GM12878 (cell line): ENCODE measurements at regions not wholly inside any gene's neighbourhood (a gene's known extent, or its start where the extent isn't known, plus 50 kb on each side); places are given as distances from the start of the nearest gene placed in this dataset.

Source experiments
- CBX5 ChIP-seq: sonication (generic); IDR thresholded peaks from 2 replicates; pipeline ENCODE4 v1.6.1; 2016; ENCODE audit warnings: low read depth, moderate library complexity, mild to moderate bottlenecking, inconsistent platforms
- CTCF ChIP-seq, 3 experiments: IDR thresholded peaks in 2 of 3; conservative IDR thresholded peaks in 1 of 3; 2 replicates each; pipeline ENCODE4 v1.5.1; 2011; ENCODE audit warnings: low read depth in 3 of 3, low read length in 3 of 3, mild to moderate bottlenecking in 3 of 3, control low read depth in 2 of 3, moderate library complexity in 2 of 3, inconsistent platforms in 1 of 3, mixed read lengths in 1 of 3; ENCODE audit not compliant: control insufficient read depth in 2 of 3, insufficient read depth in 1 of 3; ENCODE audit errors: extremely low read depth in 1 of 3
- ETV6 ChIP-seq, 2 experiments: fragments of 450-650 bp in 1 of 2; IDR thresholded peaks in 1 of 2; conservative IDR thresholded peaks in 1 of 2; 2 replicates each; pipeline ENCODE4 v1.6.1; 2014; ENCODE audit warnings: antibody characterized with exemption in 1 of 2, borderline replicate concordance in 1 of 2, low read depth in 1 of 2, mild to moderate bottlenecking in 1 of 2, moderate library complexity in 1 of 2
- POLR2A ChIP-seq: IDR thresholded peaks from 2 replicates; pipeline ENCODE4 v1.6.1; 2011; ENCODE audit warnings: low read depth, mild to moderate bottlenecking, low read length
- REST ChIP-seq: IDR thresholded peaks from 2 replicates; pipeline ENCODE4 v1.6.1; 2012; ENCODE audit warnings: mild to moderate bottlenecking, low read depth, low read length
- TCF12 ChIP-seq: IDR thresholded peaks from 2 replicates; pipeline ENCODE4 v1.6.1; 2011; ENCODE audit warnings: low read depth, mild to moderate bottlenecking, low read length

DNA sequence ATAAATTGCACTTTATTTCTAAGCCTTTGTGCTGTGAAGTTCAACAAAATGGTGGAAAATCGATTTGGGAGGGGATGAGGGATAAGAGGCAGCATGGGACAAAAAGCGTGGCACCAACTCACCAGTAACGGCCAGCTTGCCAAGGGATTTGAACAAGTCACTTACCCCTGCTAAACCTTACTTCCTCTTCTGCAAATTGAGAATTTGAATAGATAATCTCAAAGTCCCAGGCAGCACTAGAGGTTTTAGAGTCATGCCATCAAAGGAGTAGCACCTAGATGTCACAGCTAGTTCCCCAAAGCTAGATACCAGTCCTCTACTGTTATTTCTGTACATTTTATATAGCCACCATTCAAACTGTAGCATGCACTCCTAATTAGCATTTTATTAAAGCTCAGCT is 83.7 kb upstream of the VRK2 start:
- TF ChIP-seq POLR2A, result no peak
- TF ChIP-seq TCF12, result no peak
- TF ChIP-seq ETV6 (conservative IDR thresholded peaks at IDR 0.05 in 1 of 2, IDR thresholded peaks at IDR 0.05 in 1 of 2; ENCODE audit: borderline replicate concordance in 1 of 2, low read depth in 1 of 2), result no peak
- no peak for TF ChIP-seq CTCF (IDR thresholded peaks at IDR 0.05 in 2 of 3, conservative IDR thresholded peaks at IDR 0.05 in 1 of 3; ENCODE audit: control insufficient read depth in 2 of 3, extremely low read depth in 1 of 3, insufficient read depth in 1 of 3, low read depth in 3 of 3, low read length in 3 of 3)
- TF ChIP-seq CBX5, result no peak
- TF ChIP-seq REST, result no peak
